Pancreas (tissue), 10 donors: ENCODE measurements at regions not wholly inside any gene's neighbourhood (a gene's known extent, or its start where the extent isn't known, plus 50 kb on each side); places are given as distances from the start of the nearest gene placed in this dataset.

Source experiments
- ATAC-seq, 4 donors: fragments of 200-7000 bp; cut with Tn5 transposase; one replicate each; pipeline versions ENCODE4 v1.8.0 to v1.9.1; 2020; ENCODE audit warnings: mild to moderate bottlenecking in 4 of 4, moderate library complexity in 4 of 4
- DNase-seq, 6 donors: peaks; one replicate each; pipeline ENCODE4 v3.0.0-alpha.2; 2020
- FAIRE-seq: peaks from 2 replicates; lab custom pipeline; 2012; peaks lifted over from hg19 to GRCh38; lab: Jason Lieb, UNC
- H3K27ac ChIP-seq, 4 donors: fragments of 200-600 bp; sonication (generic); 1 replicate in 3 of 4; 2 replicates in 1 of 4; pipeline versions ENCODE4 v1.5.0 to v1.8.0; 2020
- H3K27me3 ChIP-seq, 4 donors: fragments of 200-600 bp; one replicate each; pipeline ENCODE4 v1.8.0; 2021
- H3K36me3 ChIP-seq, 3 donors: fragments of 200-600 bp; sonication (generic) in 1 of 3; one replicate each; pipeline versions ENCODE4 v1.5.0 to v1.8.0; 2020 to 2021
- H3K4me1 ChIP-seq, 3 donors: fragments of 200-600 bp; one replicate each; pipeline ENCODE4 v1.8.0; 2021
- H3K4me3 ChIP-seq, 4 donors: fragments of 200-600 bp; sonication (generic) in 2 of 4; one replicate each; pipeline versions ENCODE4 v1.5.0 to v1.8.0; 2020 to 2021
- H3K9me3 ChIP-seq, 4 donors: fragments of 200-600 bp; one replicate each; pipeline ENCODE4 v1.8.0; 2021
- CTCF ChIP-seq, 4 donors: fragments of 200-600 bp; sonication (generic) in 3 of 4; IDR thresholded peaks; one replicate each; pipeline versions ENCODE4 v1.5.0 to v1.8.0; 2021; ENCODE audit warnings: antibody characterized with exemption in 4 of 4
- WGBS, 2 donors: extraction: QIAGEN DNeasy Blood & Tissue Kit; methylation state at CpG; one replicate each; pipeline ENCODE4 v1.1.7; 2013; 5-methylcytosine and 5-hydroxymethylcytosine counted together
- intact Hi-C, 3 donors: fragments of 100-400 bp; cut with DNase I; formaldehyde crosslinking; loops; one replicate each; pipeline versions ENCODE4 v1.11.1 to v1.14.2; 2022
- donor health status: healthy with polysubstance abuse.
- donor health status: DM: no; HTN: no; CAD: no; lungs with moderate emphysema.
- donor health status: DM: no; HTN: no; CAD: no.
- donor health status: control.
- donor health status: control.
- donor health status: Bipolar disorder and iron deficiency.
- donor health status: DM: yes; HTN: yes; CAD: no.
- donor health status: DM: no; HTN: no; CAD: no.
- donor health status: DM: no; HTN: no; CAD: no.
- donor health status: DM: yes; HTN: yes; CAD: no.

GRCh38 chr11:116257883-116258282 is 514.9 kb downstream of the BUD13 start:
- intact Hi-C loops: no loop called here
- Histone ChIP-seq H3K4me3 (no peak overlapping the region), H3K27me3 (no peaks in the 10 kb centered on the region), H3K36me3 (no peaks in the 10 kb centered on the region), H3K4me1 (no peaks in the 10 kb centered on the region), H3K27ac (no peak overlapping the region), H3K9me3 (no peaks in the 10 kb centered on the region)
- FAIRE-seq: no peak
- WGBS, 2 donors: 53 to 66% methylated on average over 4 of the region's 4 CpGs
- no peak for ATAC-seq
- TF ChIP-seq CTCF (IDR thresholded peaks at IDR 0.05): no peak
- no peak for DNase-seq

GRCh38 chr11:116257092-116257491 is 515.7 kb downstream of the BUD13 start:
- FAIRE-seq (no peak), ATAC-seq (peak in 2 of 4 donors; percentile 51 to 53), DNase-seq (no peak)
- no peaks in the 10 kb centered on the region for H3K4me1 ChIP-seq
- TF ChIP-seq CTCF (IDR thresholded peaks at IDR 0.05): no peak
- H3K36me3 ChIP-seq: no peaks in the 10 kb centered on the region
- intact Hi-C loops: no loop called here
- H3K27me3 ChIP-seq: no peaks in the 10 kb centered on the region
- no peak overlapping the region for H3K4me3 ChIP-seq
- WGBS, 2 donors: 0 to 5% methylated on average over 1 of the region's 1 CpG
- no peak overlapping the region for H3K27ac ChIP-seq
- H3K9me3 ChIP-seq: no peaks in the 10 kb centered on the region

GRCh38 chr11:116256215-116256614 is 516.6 kb downstream of the BUD13 start:
- DNase-seq (no peak), FAIRE-seq (no peak), ATAC-seq (no peak)
- intact Hi-C loops: no loop called here
- Histone ChIP-seq H3K4me3 (no peak overlapping the region), H3K9me3 (no peaks in the 10 kb centered on the region), H3K4me1 (no peaks in the 10 kb centered on the region), H3K36me3 (no peaks in the 10 kb centered on the region), H3K27me3 (no peaks in the 10 kb centered on the region), H3K27ac (no peak overlapping the region)
- WGBS, 2 donors: 45 to 57% methylated on average over 8 of the region's 8 CpGs
- TF ChIP-seq CTCF (IDR thresholded peaks at IDR 0.05): no peak

GRCh38 chr11:116255321-116255953 is 517.4 kb downstream of the BUD13 start:
- FAIRE-seq: no peak

More at GRCh38 chr11:116255321-116255953, 517.4 kb downstream of the BUD13 start:
- Histone ChIP-seq H3K9me3 (no peaks in the 10 kb centered on the region), H3K4me1 (no peaks in the 10 kb centered on the region), H3K27me3 (no peaks in the 10 kb centered on the region), H3K36me3 (no peaks in the 10 kb centered on the region), H3K4me3 (no peak overlapping the region), H3K27ac (no peak overlapping the region)
- intact Hi-C loops: no loop called here
- 46 to 61% methylated on average over 7 of the region's 7 CpGs for WGBS, 2 donors
- DNase-seq (no peak), ATAC-seq (no peak)
- TF ChIP-seq CTCF (IDR thresholded peaks at IDR 0.05): no peak
